Liver (tissue), 7 donors: ENCODE measurements at regions not wholly inside any gene's neighbourhood (a gene's known extent, or its start where the extent isn't known, plus 50 kb on each side); places are given as distances from the start of the nearest gene placed in this dataset.

Experiments used
- DNase-seq: peaks from one replicate; pipeline ENCODE4 v3.0.0-alpha.2; 2017; ENCODE audit warnings: low spot score
- H3K27ac ChIP-seq, 2 donors: one replicate each; pipeline ENCODE4 v1.7.0; 2013; ENCODE audit warnings: inconsistent platforms in 2 of 2, low read length in 2 of 2, control low read depth in 1 of 2, low read depth in 1 of 2, mild to moderate bottlenecking in 1 of 2
- H3K27me3 ChIP-seq, 4 donors: one replicate each; pipeline versions ENCODE4 v1.6.1 to v1.7.0; 2013; ENCODE audit warnings: low read length in 3 of 4, inconsistent platforms in 1 of 4, mild to moderate bottlenecking in 1 of 4, moderate library complexity in 1 of 4; ENCODE audit not compliant: control insufficient read depth in 4 of 4, insufficient read depth in 4 of 4
- H3K36me3 ChIP-seq, 4 donors: one replicate each; pipeline versions ENCODE4 v1.6.1 to v1.7.0; 2013; ENCODE audit warnings: low read length in 3 of 4, mild to moderate bottlenecking in 3 of 4, low read depth in 1 of 4, moderate library complexity in 1 of 4; ENCODE audit not compliant: control insufficient read depth in 4 of 4, insufficient read depth in 3 of 4
- H3K4me1 ChIP-seq, 4 donors: one replicate each; pipeline versions ENCODE4 v1.6.1 to v1.7.0; 2013; ENCODE audit warnings: low read length in 3 of 4, mild to moderate bottlenecking in 3 of 4, moderate library complexity in 1 of 4; ENCODE audit not compliant: control insufficient read depth in 4 of 4, insufficient read depth in 4 of 4
- H3K4me3 ChIP-seq, 3 donors: one replicate each; pipeline versions ENCODE4 v1.6.1 to v1.7.0; 2013; ENCODE audit warnings: low read length in 3 of 3, control low read depth in 1 of 3, low read depth in 1 of 3, mild to moderate bottlenecking in 1 of 3
- H3K9ac ChIP-seq, 2 donors: one replicate each; pipeline ENCODE4 v1.7.0; 2013; ENCODE audit warnings: low read length in 2 of 2, mild to moderate bottlenecking in 2 of 2, moderate library complexity in 2 of 2, control low read depth in 1 of 2, low read depth in 1 of 2
- H3K9me3 ChIP-seq, 4 donors: one replicate each; pipeline versions ENCODE4 v1.6.1 to v1.7.0; 2013; ENCODE audit warnings: low read length in 3 of 4; ENCODE audit not compliant: control insufficient read depth in 4 of 4
- ATF3 ChIP-seq: IDR thresholded peaks from 2 replicates; pipeline ENCODE4 v1.6.1; 2016; ENCODE audit warnings: antibody characterized with exemption
- CTCF ChIP-seq: fragments of 150-350 bp; IDR thresholded peaks from 2 replicates; pipeline ENCODE4 v1.5.1; 2017; ENCODE audit warnings: improper control_type of control experiment, low read depth, low read length; ENCODE audit not compliant: missing input control
- EGR1 ChIP-seq, 2 donors: IDR thresholded peaks; 2 replicates each; pipeline ENCODE4 v1.6.1; 2016 to 2018; ENCODE audit warnings: antibody characterized with exemption in 2 of 2, low read depth in 2 of 2
- FOXA1 ChIP-seq: IDR thresholded peaks from 2 replicates; pipeline ENCODE4 v1.6.1; 2016; ENCODE audit warnings: antibody characterized with exemption
- FOXA2 ChIP-seq: IDR thresholded peaks from 2 replicates; pipeline ENCODE4 v1.6.1; 2016; ENCODE audit warnings: antibody characterized with exemption
- GABPA ChIP-seq, 2 donors: IDR thresholded peaks in 1 of 2; conservative IDR thresholded peaks in 1 of 2; 2 replicates each; pipeline ENCODE4 v1.6.1; 2016; ENCODE audit warnings: antibody characterized with exemption in 2 of 2, mild to moderate bottlenecking in 1 of 2, moderate library complexity in 1 of 2
- HNF4A ChIP-seq, 2 donors: conservative IDR thresholded peaks; 2 replicates each; pipeline ENCODE4 v1.6.1; 2016; ENCODE audit warnings: antibody characterized with exemption in 2 of 2, mild to moderate bottlenecking in 2 of 2
- HNF4G ChIP-seq: IDR thresholded peaks from 2 replicates; pipeline ENCODE4 v1.6.1; 2016; ENCODE audit warnings: antibody characterized with exemption
- JUND ChIP-seq, 2 donors: IDR thresholded peaks; 2 replicates each; pipeline ENCODE4 v1.6.1; 2016; ENCODE audit warnings: antibody characterized with exemption in 2 of 2
- MAX ChIP-seq: IDR thresholded peaks from 2 replicates; pipeline ENCODE4 v1.6.1; 2016; ENCODE audit warnings: antibody characterized with exemption
- NR2F2 ChIP-seq: IDR thresholded peaks from 2 replicates; pipeline ENCODE4 v1.6.1; 2016; ENCODE audit warnings: antibody characterized with exemption
- RAD21 ChIP-seq, 2 donors: IDR thresholded peaks; 2 replicates each; pipeline ENCODE4 v1.6.1; 2016; ENCODE audit warnings: antibody characterized with exemption in 2 of 2, mild to moderate bottlenecking in 2 of 2
- REST ChIP-seq: IDR thresholded peaks from 2 replicates; pipeline ENCODE4 v1.6.1; 2016; ENCODE audit warnings: antibody characterized with exemption, mild to moderate bottlenecking
- RXRA ChIP-seq, 2 donors: IDR thresholded peaks; 2 replicates each; pipeline ENCODE4 v1.6.1; 2017 to 2018; ENCODE audit warnings: antibody characterized with exemption in 2 of 2, mild to moderate bottlenecking in 1 of 2
- SP1 ChIP-seq: IDR thresholded peaks from 2 replicates; pipeline ENCODE4 v1.6.1; 2018; ENCODE audit warnings: antibody characterized with exemption, mild to moderate bottlenecking
- TAF1 ChIP-seq: conservative IDR thresholded peaks from 2 replicates; pipeline ENCODE4 v1.6.1; 2016; ENCODE audit warnings: antibody characterized with exemption, mild to moderate bottlenecking
- YY1 ChIP-seq: IDR thresholded peaks from 2 replicates; pipeline ENCODE4 v1.6.1; 2016; ENCODE audit warnings: antibody characterized with exemption, mild to moderate bottlenecking
- ZBTB33 ChIP-seq: IDR thresholded peaks from 2 replicates; pipeline ENCODE4 v1.6.1; 2016; ENCODE audit warnings: antibody characterized with exemption
- donor health status: healthy.
- donor health status: healthy.
- donor health status: healthy.
- donor health status: healthy.

- H3K27me3 ChIP-seq = no peaks in the 10 kb centered on the region
- H3K9me3 ChIP-seq = no peaks in the 10 kb centered on the region
- H3K27ac ChIP-seq = no peak overlapping the region
- H3K4me1 ChIP-seq = peaks cover 0 to 8% (median 6%) of the 10 kb centered on the region in 4 donors
- H3K4me3 ChIP-seq = no peak overlapping the region
- H3K36me3 ChIP-seq = no peaks in the 10 kb centered on the region
- TF ChIP-seq TAF1 (no peak), FOXA2 (peak; percentile 77), HNF4G (no peak), ZBTB33 (peak; percentile 64), EGR1 (IDR thresholded peaks at IDR 0.05; ENCODE audit: low read depth in 2 of 2) (no peak), SP1 (peak; percentile 55), YY1 (peak; percentile 34), CTCF (no peak), JUND (IDR thresholded peaks at IDR 0.05) (peak; percentile 60 to 69), RXRA (IDR thresholded peaks at IDR 0.05) (peak; percentile 53 to 78), ATF3 (no peak), MAX (peak; percentile 35), NR2F2 (no peak), RAD21 (IDR thresholded peaks at IDR 0.05) (peak in 1 of 2 donors; percentile 54), GABPA (IDR thresholded peaks at IDR 0.05 in 1 of 2, conservative IDR thresholded peaks at IDR 0.05 in 1 of 2) (no peak), FOXA1 (peak; percentile 72), REST (peak; percentile 25), HNF4A (conservative IDR thresholded peaks at IDR 0.05) (peak; percentile 74 to 90)
- no peak overlapping the region for H3K9ac ChIP-seq
- no peak for DNase-seq
These were observed 554.1 kb downstream of the SI start for GRCh38 chr3:164524201-164524600.
